Type B pancreatic cell (in vitro differentiated cells): ENCODE measurements at regions not wholly inside any gene's neighbourhood (a gene's known extent, or its start where the extent isn't known, plus 50 kb on each side); places are given as distances from the start of the nearest gene placed in this dataset.

Experiments
- DNase-seq: peaks from one replicate; pipeline ENCODE4 v3.0.0; 2021; ENCODE audit warnings: mixed read lengths; ENCODE audit not compliant: unreplicated experiment; ENCODE audit errors: extremely low spot score
- H3K27ac Mint-ChIP-seq: 2 replicates; pipeline ENCODE4 v1.8.0; 2021; ENCODE audit warnings: mild to moderate bottlenecking, mixed read lengths
- H3K27me3 Mint-ChIP-seq: 2 replicates; pipeline ENCODE4 v1.8.0; 2021; ENCODE audit warnings: mixed read lengths
- H3K36me3 Mint-ChIP-seq: 2 replicates; pipeline ENCODE4 v1.8.0; 2021; ENCODE audit warnings: mixed read lengths
- H3K4me1 Mint-ChIP-seq: one replicate; pipeline ENCODE4 v1.8.0; 2021; ENCODE audit warnings: mixed read lengths; ENCODE audit not compliant: unreplicated experiment
- H3K4me3 Mint-ChIP-seq: 2 replicates; pipeline ENCODE4 v1.8.0; 2021; ENCODE audit warnings: mild to moderate bottlenecking, mixed read lengths
- H3K9me3 Mint-ChIP-seq: 2 replicates; pipeline ENCODE4 v1.8.0; 2021; ENCODE audit warnings: mixed read lengths
- CTCF ChIP-seq: fragments of 200-600 bp; sonication (generic); conservative IDR thresholded peaks from 2 replicates; pipeline ENCODE4 v1.5.0; 2021; ENCODE audit warnings: antibody characterized with exemption, mild to moderate bottlenecking

GRCh38 chr5:87115839-87116364 lies 151.8 kb upstream of the RASA1 start:
- TF ChIP-seq CTCF, result no peak
- H3K27me3 Mint-ChIP-seq, result no peaks in the 10 kb centered on the region
- no peaks in the 10 kb centered on the region for H3K4me1 Mint-ChIP-seq
- no peaks in the 10 kb centered on the region for H3K36me3 Mint-ChIP-seq
- H3K27ac Mint-ChIP-seq, result no peak overlapping the region
- no peaks in the 10 kb centered on the region for H3K9me3 Mint-ChIP-seq
- H3K4me3 Mint-ChIP-seq, result no peak overlapping the region
- DNase-seq, result no peak

- H3K27me3 Mint-ChIP-seq, result no peaks in the 10 kb centered on the region
- H3K4me1 Mint-ChIP-seq, result no peaks in the 10 kb centered on the region
- no peaks in the 10 kb centered on the region for H3K36me3 Mint-ChIP-seq
- no peak for TF ChIP-seq CTCF
- no peak for DNase-seq
- H3K27ac Mint-ChIP-seq, result no peak overlapping the region
- H3K4me3 Mint-ChIP-seq, result no peak overlapping the region
- H3K9me3 Mint-ChIP-seq, result no peaks in the 10 kb centered on the region
Measured at GRCh38 chr5:87116825-87117512, 150.7 kb upstream of the RASA1 start.

- no peak for DNase-seq
- Mint-ChIP-seq H3K27me3 (no peaks in the 10 kb centered on the region), H3K9me3 (no peaks in the 10 kb centered on the region), H3K36me3 (no peaks in the 10 kb centered on the region), H3K4me3 (no peak overlapping the region), H3K27ac (no peak overlapping the region), H3K4me1 (no peaks in the 10 kb centered on the region)
- no peak for TF ChIP-seq CTCF
Measured at GRCh38 chr5:87119588-87119987, 148.1 kb upstream of the RASA1 start.

- no peak for DNase-seq
- no peaks in the 10 kb centered on the region for H3K9me3 Mint-ChIP-seq
- no peaks in the 10 kb centered on the region for H3K27me3 Mint-ChIP-seq
- H3K4me1 Mint-ChIP-seq, result no peaks in the 10 kb centered on the region
- no peak overlapping the region for H3K4me3 Mint-ChIP-seq
- no peak overlapping the region for H3K27ac Mint-ChIP-seq
- no peaks in the 10 kb centered on the region for H3K36me3 Mint-ChIP-seq
- no peak for TF ChIP-seq CTCF
Measured at GRCh38 chr5:87120518-87121303, 147.0 kb upstream of the RASA1 start.

- no peaks in the 10 kb centered on the region for H3K4me1 Mint-ChIP-seq
Measured at GRCh38 chr5:87121304-87122150, 146.2 kb upstream of the RASA1 start.

More at GRCh38 chr5:87121304-87122150, 146.2 kb upstream of the RASA1 start:
- Mint-ChIP-seq H3K9me3 (no peaks in the 10 kb centered on the region), H3K27ac (no peak overlapping the region), H3K4me3 (no peak overlapping the region), H3K36me3 (no peaks in the 10 kb centered on the region), H3K27me3 (no peaks in the 10 kb centered on the region)
- DNase-seq, result no peak
- TF ChIP-seq CTCF, result no peak
